Natural killer cell (primary cell): ENCODE measurements at regions not wholly inside any gene's neighbourhood (a gene's known extent, or its start where the extent isn't known, plus 50 kb on each side); places are given as distances from the start of the nearest gene placed in this dataset.

Experiments
- ATAC-seq, 3 donors: fragments of 150-1000 bp in 2 of 3; fragments of 200-7000 bp in 1 of 3; cut with Tn5 transposase; 1 replicate in 1 of 3; 2 replicates in 2 of 3; pipeline ENCODE4 v1.10.0; 2021; ENCODE audit warnings: mild to moderate bottlenecking in 2 of 3, moderate library complexity in 2 of 3
- DNase-seq, 2 donors: peaks; one replicate each; pipeline versions ENCODE4 v3.0.0 to v3.0.0-alpha.2; 2013 to 2021; ENCODE audit warnings: mixed read lengths in 1 of 2
- H3K27ac ChIP-seq: one replicate; pipeline ENCODE4 v1.5.1; 2013; ENCODE audit warnings: mild to moderate bottlenecking, low read length
- H3K27me3 ChIP-seq: one replicate; pipeline ENCODE4 v1.6.1; 2013; ENCODE audit warnings: low read length; ENCODE audit not compliant: control insufficient read depth, insufficient read depth
- H3K36me3 ChIP-seq: one replicate; pipeline ENCODE4 v1.6.1; 2013; ENCODE audit warnings: low read length; ENCODE audit not compliant: control insufficient read depth, insufficient read depth
- H3K4me1 ChIP-seq: one replicate; pipeline ENCODE4 v1.6.1; 2013; ENCODE audit warnings: low read length; ENCODE audit not compliant: control insufficient read depth, insufficient read depth
- H3K4me3 ChIP-seq: one replicate; pipeline ENCODE4 v1.5.1; 2013; ENCODE audit warnings: low read length
- H3K9me3 ChIP-seq: one replicate; pipeline ENCODE4 v1.6.1; 2013; ENCODE audit warnings: low read length; ENCODE audit not compliant: control insufficient read depth, insufficient read depth
- H3K27ac Mint-ChIP-seq, 2 donors: one replicate each; pipeline ENCODE4 v1.8.0; 2022; ENCODE audit warnings: mild to moderate bottlenecking in 2 of 2, mixed read lengths in 2 of 2, moderate library complexity in 1 of 2
- H3K27me3 Mint-ChIP-seq, 2 donors: one replicate each; pipeline ENCODE4 v1.8.0; 2022; ENCODE audit warnings: low read depth in 2 of 2, mixed read lengths in 2 of 2
- H3K36me3 Mint-ChIP-seq: one replicate; pipeline ENCODE4 v1.8.0; 2022; ENCODE audit warnings: mixed read lengths
- H3K4me1 Mint-ChIP-seq, 2 donors: one replicate each; pipeline ENCODE4 v1.8.0; 2022; ENCODE audit warnings: mixed read lengths in 2 of 2
- H3K4me3 Mint-ChIP-seq: one replicate; pipeline ENCODE4 v1.8.0; 2022; ENCODE audit warnings: mild to moderate bottlenecking, moderate library complexity, mixed read lengths
- H3K9me3 Mint-ChIP-seq, 2 donors: one replicate each; pipeline ENCODE4 v1.8.0; 2022; ENCODE audit warnings: mixed read lengths in 2 of 2
- WGBS: methylation state at CpG from one replicate; pipeline ENCODE4 v1.1.7; 2013; ENCODE audit warnings: missing lambda C conversion rate; ENCODE audit not compliant: insufficient coverage; 5-methylcytosine and 5-hydroxymethylcytosine counted together
- intact Hi-C: fragments of 100-400 bp; cut with micrococcal nuclease; formaldehyde crosslinking; loops from one replicate; pipeline ENCODE4 v1.14.2; 2022
- TF ChIP-seq, protein P1 (sequence below): fragments of 200-600 bp; IDR thresholded peaks from one replicate; pipeline ENCODE4 v1.8.0; 2022; ENCODE audit warnings: antibody characterized with exemption

- Histone ChIP-seq H3K27me3 (no peaks in the 10 kb centered on the region), H3K4me1 (no peaks in the 10 kb centered on the region), H3K27ac (no peak overlapping the region), H3K9me3 (no peaks in the 10 kb centered on the region), H3K36me3 (no peaks in the 10 kb centered on the region), H3K4me3 (no peak overlapping the region)
- Mint-ChIP-seq H3K9me3 (no peaks in the 10 kb centered on the region), H3K27me3 (no peaks in the 10 kb centered on the region), H3K4me1 (no peaks in the 10 kb centered on the region), H3K36me3 (no peaks in the 10 kb centered on the region), H3K4me3 (no peak overlapping the region), H3K27ac (no peak overlapping the region)
- WGBS = 74% methylated on average over 4 of the region's 4 CpGs
- ATAC-seq (no peak), DNase-seq (no peak)
- TF ChIP-seq, protein P1, sequence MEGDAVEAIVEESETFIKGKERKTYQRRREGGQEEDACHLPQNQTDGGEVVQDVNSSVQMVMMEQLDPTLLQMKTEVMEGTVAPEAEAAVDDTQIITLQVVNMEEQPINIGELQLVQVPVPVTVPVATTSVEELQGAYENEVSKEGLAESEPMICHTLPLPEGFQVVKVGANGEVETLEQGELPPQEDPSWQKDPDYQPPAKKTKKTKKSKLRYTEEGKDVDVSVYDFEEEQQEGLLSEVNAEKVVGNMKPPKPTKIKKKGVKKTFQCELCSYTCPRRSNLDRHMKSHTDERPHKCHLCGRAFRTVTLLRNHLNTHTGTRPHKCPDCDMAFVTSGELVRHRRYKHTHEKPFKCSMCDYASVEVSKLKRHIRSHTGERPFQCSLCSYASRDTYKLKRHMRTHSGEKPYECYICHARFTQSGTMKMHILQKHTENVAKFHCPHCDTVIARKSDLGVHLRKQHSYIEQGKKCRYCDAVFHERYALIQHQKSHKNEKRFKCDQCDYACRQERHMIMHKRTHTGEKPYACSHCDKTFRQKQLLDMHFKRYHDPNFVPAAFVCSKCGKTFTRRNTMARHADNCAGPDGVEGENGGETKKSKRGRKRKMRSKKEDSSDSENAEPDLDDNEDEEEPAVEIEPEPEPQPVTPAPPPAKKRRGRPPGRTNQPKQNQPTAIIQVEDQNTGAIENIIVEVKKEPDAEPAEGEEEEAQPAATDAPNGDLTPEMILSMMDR = no peak
- intact Hi-C loops = loop anchor here (2.0 to 5.0 kb wide), 3 partner anchors 1370 to 1983 kb away; no protein-coding TSS in a partner anchor
Measured at GRCh38 chr7:17681965-17682364, 258.3 kb downstream of the SNX13 start.

GRCh38 chr7:17682586-17682985, 257.7 kb downstream of the SNX13 start:
- Mint-ChIP-seq H3K27ac (no peak overlapping the region), H3K9me3 (no peaks in the 10 kb centered on the region), H3K4me3 (no peak overlapping the region), H3K27me3 (no peaks in the 10 kb centered on the region), H3K36me3 (no peaks in the 10 kb centered on the region), H3K4me1 (no peaks in the 10 kb centered on the region)
- WGBS = 82% methylated on average over 3 of the region's 3 CpGs
- H3K36me3 ChIP-seq = no peaks in the 10 kb centered on the region
- no peak overlapping the region for H3K27ac ChIP-seq
- no peaks in the 10 kb centered on the region for H3K27me3 ChIP-seq
- no peaks in the 10 kb centered on the region for H3K4me1 ChIP-seq
- DNase-seq (no peak), ATAC-seq (no peak)
- H3K9me3 ChIP-seq = no peaks in the 10 kb centered on the region
- no peak overlapping the region for H3K4me3 ChIP-seq
- intact Hi-C loops = loop anchor here (5.0 kb wide), 2 partner anchors 1370 to 1760 kb away; no protein-coding TSS in a partner anchor
- TF ChIP-seq, protein P1 = no peak

- no peaks in the 10 kb centered on the region for H3K27me3 ChIP-seq
- DNase-seq (no peak), ATAC-seq (no peak)
- no peaks in the 10 kb centered on the region for H3K9me3 Mint-ChIP-seq
- no peak overlapping the region for H3K27ac Mint-ChIP-seq
- 73% methylated on average over 5 of the region's 5 CpGs for WGBS
- H3K4me1 Mint-ChIP-seq = peaks cover 0 to 1% of the 10 kb centered on the region in 2 donors
- H3K36me3 Mint-ChIP-seq = no peaks in the 10 kb centered on the region
- H3K27ac ChIP-seq = no peak overlapping the region
- intact Hi-C loops = no loop called here
- H3K36me3 ChIP-seq = no peaks in the 10 kb centered on the region
- TF ChIP-seq, protein P1 = no peak
- no peaks in the 10 kb centered on the region for H3K9me3 ChIP-seq
- no peaks in the 10 kb centered on the region for H3K4me1 ChIP-seq
- H3K4me3 ChIP-seq = no peak overlapping the region
- no peaks in the 10 kb centered on the region for H3K27me3 Mint-ChIP-seq
- H3K4me3 Mint-ChIP-seq = no peak overlapping the region
Measured at GRCh38 chr7:17685141-17685540, 255.2 kb downstream of the SNX13 start.

DNA sequence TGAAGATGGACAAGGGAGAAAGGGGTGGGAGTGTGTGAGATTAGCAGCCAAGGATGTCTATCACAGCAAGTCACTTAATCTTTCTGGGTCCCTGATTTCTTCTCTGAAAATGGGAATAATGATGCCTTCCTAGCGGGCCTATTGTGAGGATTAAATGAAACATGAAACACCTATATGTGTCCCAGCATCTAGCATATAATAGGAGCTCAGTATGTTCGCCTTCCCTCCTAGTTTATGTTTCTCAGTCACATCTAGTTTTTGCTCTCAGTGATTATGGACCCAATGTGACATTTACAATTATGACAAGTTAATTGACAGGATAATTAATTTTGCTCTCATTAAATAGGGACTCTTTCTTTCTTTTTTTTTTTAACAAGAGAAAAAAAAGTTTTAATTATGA, 252.9 kb downstream of the SNX13 start:
- Mint-ChIP-seq H3K9me3 (no peaks in the 10 kb centered on the region), H3K4me1 (peaks cover 0 to 5% of the 10 kb centered on the region in 2 donors), H3K4me3 (no peak overlapping the region), H3K36me3 (no peaks in the 10 kb centered on the region), H3K27me3 (no peaks in the 10 kb centered on the region), H3K27ac (no peak overlapping the region)
- no peak overlapping the region for H3K27ac ChIP-seq
- ATAC-seq (no peak), DNase-seq (no peak)
- WGBS = 100% methylated on average over 1 of the region's 2 CpGs
- intact Hi-C loops = no loop called here
- no peaks in the 10 kb centered on the region for H3K36me3 ChIP-seq
- H3K4me3 ChIP-seq = no peak overlapping the region
- TF ChIP-seq, protein P1 = no peak
- no peaks in the 10 kb centered on the region for H3K27me3 ChIP-seq
- H3K9me3 ChIP-seq = no peaks in the 10 kb centered on the region
- H3K4me1 ChIP-seq = no peaks in the 10 kb centered on the region
